D721Med (cell line): ENCODE measurements at regions not wholly inside any gene's neighbourhood (a gene's known extent, or its start where the extent isn't known, plus 50 kb on each side); places are given as distances from the start of the nearest gene placed in this dataset.
"Not testable (repeated sequence)": the region's sequence is repeated elsewhere in the genome, so short reads cannot be mapped to it uniquely, and the experiment has no call there.

Experiments used
- DNase-seq: peaks from one replicate; pipeline ENCODE4 v3.0.0; 2011; ENCODE audit warnings: low spot score; ENCODE audit not compliant: insufficient read length
- FAIRE-seq: peaks from 2 replicates; lab custom pipeline; 2011; peaks lifted over from hg19 to GRCh38; lab: Jason Lieb, UNC
- CTCF ChIP-seq: IDR thresholded peaks from 2 replicates; pipeline ENCODE4 v1.5.1; 2012; ENCODE audit warnings: mild to moderate bottlenecking, control low read depth; ENCODE audit not compliant: insufficient read depth; ENCODE audit errors: missing control alignments

- no peak for DNase-seq
- no peak for TF ChIP-seq CTCF
- FAIRE-seq: no peak
Measured at GRCh38 chr4:26248647-26249046, 72.2 kb upstream of the RBPJ start.

GRCh38 chr4:26252349-26253025 is 68.3 kb upstream of the RBPJ start:
- DNase-seq (no peak), FAIRE-seq (no peak)

GRCh38 chr4:26253968-26254367 is 66.8 kb upstream of the RBPJ start:
- TF ChIP-seq CTCF: no peak
- DNase-seq (no peak), FAIRE-seq (no peak)

More at GRCh38 chr4:26252349-26253025, 68.3 kb upstream of the RBPJ start:
- no peak for TF ChIP-seq CTCF

- DNase-seq (no peak), FAIRE-seq (no peak)
- no peak for TF ChIP-seq CTCF
Measured at GRCh38 chr4:26255989-26256388, 64.8 kb upstream of the RBPJ start.

- DNase-seq, FAIRE-seq: not testable (repeated sequence)
Measured at GRCh38 chr4:26257444-26257843, 63.4 kb upstream of the RBPJ start.

GRCh38 chr4:26257850-26258249 is 63.0 kb upstream of the RBPJ start:
- no peak for FAIRE-seq
- DNase-seq: no peak
- TF ChIP-seq CTCF: no peak

- no peak for TF ChIP-seq CTCF
- FAIRE-seq: no peak
- no peak for DNase-seq
Measured at GRCh38 chr4:26260571-26260970, 60.2 kb upstream of the RBPJ start.
